22Rv1 (cell line): ENCODE measurements at regions not wholly inside any gene's neighbourhood (a gene's known extent, or its start where the extent isn't known, plus 50 kb on each side); places are given as distances from the start of the nearest gene placed in this dataset.
A peak's percentile ranks its signal among the peaks of the same experiment; 100 is the strongest.

Source experiments
- H3K27ac ChIP-seq: fragments of 450-650 bp; 2 replicates; pipeline ENCODE4 v1.5.1; 2017
- CTCF ChIP-seq: fragments of 450-650 bp; IDR thresholded peaks from 2 replicates; pipeline ENCODE4 v1.5.1; 2017; ENCODE audit warnings: mild to moderate bottlenecking
- ZFX ChIP-seq: fragments of 450-650 bp; IDR thresholded peaks from 2 replicates; pipeline ENCODE4 v1.6.1; 2017; ENCODE audit warnings: antibody characterized with exemption, borderline replicate concordance

- TF ChIP-seq ZFX = no peak
- no peak for TF ChIP-seq CTCF
These were observed 121.8 kb downstream of the TBC1D30 start for GRCh38 chr12:64946132-64946829.

GRCh38 chr12:64950711-64951298 is 126.4 kb downstream of the TBC1D30 start:
- no peak overlapping the region for H3K27ac ChIP-seq
- no peak for TF ChIP-seq CTCF
- no peak for TF ChIP-seq ZFX

More at GRCh38 chr12:64946132-64946829, 121.8 kb downstream of the TBC1D30 start:
- H3K27ac ChIP-seq = peak overlapping the region; percentile 46

GRCh38 chr12:64951944-64952343 is 127.5 kb downstream of the TBC1D30 start:
- no peak for TF ChIP-seq CTCF
- TF ChIP-seq ZFX = no peak
- no peak overlapping the region for H3K27ac ChIP-seq

- no peak overlapping the region for H3K27ac ChIP-seq
- no peak for TF ChIP-seq ZFX
- TF ChIP-seq CTCF = no peak
These were observed 131.3 kb downstream of the TBC1D30 start for GRCh38 chr12:64955746-64956145.

- no peak overlapping the region for H3K27ac ChIP-seq
- TF ChIP-seq CTCF (no peak), ZFX (no peak)
These were observed 141.5 kb downstream of the TBC1D30 start for GRCh38 chr12:64965920-64966319.

- H3K27ac ChIP-seq = no peak overlapping the region
- TF ChIP-seq CTCF (no peak), ZFX (no peak)
These were observed 144.8 kb downstream of the TBC1D30 start for GRCh38 chr12:64968989-64969819.
